Immature natural killer cell (primary cell): ENCODE measurements at regions not wholly inside any gene's neighbourhood (a gene's known extent, or its start where the extent isn't known, plus 50 kb on each side); places are given as distances from the start of the nearest gene placed in this dataset.

Experiments
- DNase-seq, 3 donors: peaks; one replicate each; pipeline ENCODE4 v3.0.0; 2022; ENCODE audit warnings: mixed read lengths in 1 of 3
- H3K27ac Mint-ChIP-seq, 6 donors: one replicate each; pipeline ENCODE4 v1.8.0; 2020; ENCODE audit warnings: mixed read lengths in 6 of 6, mild to moderate bottlenecking in 5 of 6, inconsistent platforms in 4 of 6, moderate library complexity in 3 of 6
- H3K27me3 Mint-ChIP-seq, 3 donors: one replicate each; pipeline ENCODE4 v1.8.0; 2020 to 2021; ENCODE audit warnings: low read depth in 3 of 3, mild to moderate bottlenecking in 3 of 3, mixed read lengths in 3 of 3, moderate library complexity in 3 of 3, inconsistent platforms in 1 of 3
- H3K36me3 Mint-ChIP-seq, 3 donors: one replicate each; pipeline ENCODE4 v1.8.0; 2020; ENCODE audit warnings: mixed read lengths in 3 of 3, inconsistent platforms in 2 of 3, mild to moderate bottlenecking in 2 of 3
- H3K4me1 Mint-ChIP-seq, 2 donors: one replicate each; pipeline ENCODE4 v1.8.0; 2020; ENCODE audit warnings: inconsistent platforms in 2 of 2, mild to moderate bottlenecking in 2 of 2, mixed read lengths in 2 of 2, moderate library complexity in 1 of 2
- H3K4me3 Mint-ChIP-seq, 5 donors: one replicate each; pipeline ENCODE4 v1.8.0; 2020; ENCODE audit warnings: mild to moderate bottlenecking in 5 of 5, mixed read lengths in 5 of 5, inconsistent platforms in 3 of 5, moderate library complexity in 3 of 5
- H3K9me3 Mint-ChIP-seq, 6 donors: one replicate each; pipeline ENCODE4 v1.8.0; 2020; ENCODE audit warnings: mild to moderate bottlenecking in 6 of 6, mixed read lengths in 6 of 6, inconsistent platforms in 4 of 6, moderate library complexity in 3 of 6

- peak; percentile 71 to 74 (median 72) for DNase-seq
- H3K27me3 Mint-ChIP-seq, result peaks cover 3 to 7% (median 5%) of the 10 kb centered on the region in 3 donors
These were observed 51.6 kb upstream of the UBL3 start for GRCh38 chr13:29901710-29902631.

More at GRCh38 chr13:29901710-29902631, 51.6 kb upstream of the UBL3 start:
- peak overlapping the region; percentile 95 to 99 (median 98) for H3K27ac Mint-ChIP-seq
- peak overlapping the region; percentile 86 to 97 (median 95) for H3K4me3 Mint-ChIP-seq
- no peaks in the 10 kb centered on the region for H3K36me3 Mint-ChIP-seq
- peaks cover 38% of the 10 kb centered on the region in 2 donors for H3K4me1 Mint-ChIP-seq
- H3K9me3 Mint-ChIP-seq, result no peaks in the 10 kb centered on the region
